ENCODE measurements at regions not wholly inside any gene's neighbourhood (a gene's known extent, or its start where the extent isn't known, plus 50 kb on each side); places are given as distances from the start of the nearest gene placed in this dataset.
A peak's percentile ranks its signal among the peaks of the same experiment; 100 is the strongest.

- DNase-seq, result peak; percentile 83
These were observed 51.0 kb upstream of the ARL8B start for GRCh38 chr3:5071061-5071460.

- no peak for DNase-seq
These were observed 49.8 kb upstream of the ARL8B start for GRCh38 chr3:5072100-5072816.

Measured in NCI-H226 (cell line).